ENCODE measurements at regions not wholly inside any gene's neighbourhood (a gene's known extent, or its start where the extent isn't known, plus 50 kb on each side); places are given as distances from the start of the nearest gene placed in this dataset.

GRCh38 chr2:217535957-217536708 is 466.7 kb downstream of the TNS1 start:
- no peak overlapping the region for H3K4me3 ChIP-seq (ENCODE audit: low read depth, low read length)
- DNase-seq (ENCODE audit: low read depth) = no peak
- no peak for TF ChIP-seq CTCF (conservative IDR thresholded peaks at IDR 0.05; ENCODE audit: low read depth, low read length)

GRCh38 chr2:217530392-217531090 is 472.3 kb downstream of the TNS1 start:
- no peak for TF ChIP-seq CTCF (conservative IDR thresholded peaks at IDR 0.05; ENCODE audit: low read depth, low read length)
- H3K4me3 ChIP-seq (ENCODE audit: low read depth, low read length) = no peak overlapping the region
- no peak for DNase-seq (ENCODE audit: low read depth)

GRCh38 chr2:217529271-217529670 is 473.5 kb downstream of the TNS1 start:
- no peak for DNase-seq (ENCODE audit: low read depth)
- no peak for TF ChIP-seq CTCF (conservative IDR thresholded peaks at IDR 0.05; ENCODE audit: low read depth, low read length)
- H3K4me3 ChIP-seq (ENCODE audit: low read depth, low read length) = no peak overlapping the region

GRCh38 chr2:217527590-217528202 is 475.1 kb downstream of the TNS1 start:
- TF ChIP-seq CTCF (conservative IDR thresholded peaks at IDR 0.05; ENCODE audit: low read depth, low read length) = no peak
- no peak for DNase-seq (ENCODE audit: low read depth)
- H3K4me3 ChIP-seq (ENCODE audit: low read depth, low read length) = no peak overlapping the region

- no peak for TF ChIP-seq CTCF (conservative IDR thresholded peaks at IDR 0.05; ENCODE audit: low read depth, low read length)
- no peak overlapping the region for H3K4me3 ChIP-seq (ENCODE audit: low read depth, low read length)
- DNase-seq (ENCODE audit: low read depth) = no peak
Measured at GRCh38 chr2:217525076-217525475, 477.7 kb downstream of the TNS1 start.

GRCh38 chr2:217523286-217523685 is 479.5 kb downstream of the TNS1 start:
- H3K4me3 ChIP-seq (ENCODE audit: low read depth, low read length) = no peak overlapping the region
- TF ChIP-seq CTCF (conservative IDR thresholded peaks at IDR 0.05; ENCODE audit: low read depth, low read length) = no peak
- DNase-seq (ENCODE audit: low read depth) = no peak

All from epithelial cell of proximal tubule (primary cell).